HG03520 (cell line): ENCODE measurements at regions not wholly inside any gene's neighbourhood (a gene's known extent, or its start where the extent isn't known, plus 50 kb on each side); places are given as distances from the start of the nearest gene placed in this dataset.

Experiments
- ATAC-seq: cut with Tn5 transposase; IDR thresholded peaks from one replicate; pipeline ENCODE4 v1.9.1; 2021; ENCODE audit warnings: mild to moderate bottlenecking, moderate library complexity; ENCODE audit not compliant: unreplicated experiment

DNA sequence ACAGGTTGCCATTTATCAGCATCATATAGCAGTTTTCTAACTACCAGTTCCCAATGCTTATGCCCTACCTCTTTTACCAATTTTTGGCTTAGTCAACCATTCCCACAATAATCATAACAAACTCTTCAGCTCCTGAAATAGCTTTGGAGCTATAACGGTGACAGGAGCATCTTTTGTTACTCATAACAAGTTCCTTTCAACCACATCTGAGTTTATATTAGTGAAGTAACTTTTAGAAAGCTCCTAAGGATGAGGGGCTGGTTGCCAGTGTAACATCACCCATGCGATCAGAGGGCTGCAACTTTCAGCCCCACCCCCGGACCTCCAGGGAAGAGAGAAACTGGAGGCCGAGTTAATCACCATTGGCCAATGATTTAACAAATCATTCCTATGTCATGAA lies 495.3 kb upstream of the RASGRP1 start:
- no peak for ATAC-seq

DNA sequence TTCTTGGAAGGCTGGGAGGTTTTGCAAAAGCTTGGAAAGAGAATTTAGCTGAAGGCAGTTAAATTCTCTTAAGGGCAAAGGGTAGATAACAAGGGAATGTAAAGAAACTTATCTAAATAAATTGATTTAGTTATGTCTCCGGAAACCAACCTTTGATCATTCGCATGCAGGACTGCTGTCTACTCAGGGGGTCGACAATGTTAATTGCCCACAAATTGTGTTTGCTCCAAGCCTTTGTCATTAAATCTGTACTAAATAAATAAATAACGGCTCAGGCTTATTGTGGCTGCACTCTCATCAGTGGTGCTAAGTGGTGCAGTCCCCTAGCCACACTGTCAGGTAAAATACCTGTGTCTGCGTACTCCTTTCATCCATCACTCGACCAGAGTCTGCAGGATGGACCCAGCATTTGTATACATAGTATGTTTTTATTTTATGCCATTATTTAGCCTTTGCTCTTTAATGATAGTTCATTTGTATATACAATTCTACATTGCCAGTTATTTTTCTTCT lies 497.4 kb upstream of the RASGRP1 start:
- ATAC-seq, result no peak

DNA sequence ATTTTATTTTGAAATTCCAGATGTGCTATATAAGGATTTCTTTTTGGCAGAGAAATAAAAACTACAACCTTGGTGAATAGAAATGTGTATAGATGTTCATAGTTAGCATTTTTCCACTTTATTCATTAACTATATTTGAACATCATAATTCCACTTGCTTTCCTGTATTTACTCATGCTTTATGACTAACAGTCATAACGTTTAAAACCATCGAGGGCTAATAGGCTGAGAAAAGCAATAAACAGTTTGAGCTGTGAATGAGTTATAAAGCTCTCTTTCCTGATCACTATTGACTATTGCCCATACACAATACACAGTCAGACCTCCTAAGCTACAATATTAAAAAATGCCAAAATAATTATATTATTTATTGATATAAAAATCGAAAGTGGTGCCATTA lies 502.1 kb upstream of the RASGRP1 start:
- no peak for ATAC-seq

DNA sequence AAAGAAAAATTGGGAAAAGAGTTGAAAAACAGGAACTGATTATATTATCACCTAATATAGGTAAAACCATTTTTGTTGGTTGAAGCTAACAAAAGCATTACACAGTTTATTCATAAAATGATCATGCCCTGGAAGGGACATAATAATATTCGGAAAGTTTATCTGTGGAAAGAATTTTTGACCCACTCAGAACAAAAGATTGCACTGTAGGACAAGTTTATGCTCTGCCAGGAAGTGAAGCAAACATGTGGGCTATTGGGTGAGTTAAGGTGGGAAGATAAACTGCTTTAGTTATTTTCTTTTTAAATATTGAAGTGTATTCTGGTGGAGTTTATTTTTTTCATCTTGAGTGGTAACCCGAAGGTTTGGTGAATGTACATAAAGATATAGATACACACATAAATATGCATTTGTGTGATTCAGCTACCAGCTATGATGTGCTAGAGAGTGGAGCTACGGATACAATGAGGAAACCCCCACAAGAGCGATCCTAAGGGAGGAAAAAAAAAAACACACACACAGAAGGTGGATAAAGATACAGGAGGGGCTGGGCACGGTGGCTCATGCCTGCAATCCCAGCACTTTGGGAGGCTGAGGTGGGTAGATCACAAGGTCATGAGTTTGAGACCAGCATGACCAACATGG lies 506.4 kb upstream of the THBS1 start:
- no peak for ATAC-seq

DNA sequence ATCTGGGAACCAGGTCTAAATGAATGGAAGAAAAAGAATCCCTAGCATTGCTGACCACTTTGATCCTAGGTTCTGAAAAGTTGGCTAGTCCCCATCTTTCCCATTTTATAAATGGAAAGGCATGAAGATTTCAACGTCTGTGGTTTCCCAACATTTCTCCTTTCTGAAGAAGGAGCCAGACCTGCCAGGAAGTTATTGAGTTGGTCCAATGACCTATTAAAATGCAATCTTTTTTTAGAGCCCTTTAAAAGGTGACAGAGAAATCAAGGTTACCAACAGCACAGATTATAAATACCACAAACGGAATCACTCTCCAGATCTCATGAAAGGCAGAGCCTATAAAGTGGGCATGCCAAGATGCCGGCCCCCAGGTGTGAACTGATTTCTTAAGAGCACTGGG lies 505.6 kb upstream of the THBS1 start:
- ATAC-seq, result no peak

DNA sequence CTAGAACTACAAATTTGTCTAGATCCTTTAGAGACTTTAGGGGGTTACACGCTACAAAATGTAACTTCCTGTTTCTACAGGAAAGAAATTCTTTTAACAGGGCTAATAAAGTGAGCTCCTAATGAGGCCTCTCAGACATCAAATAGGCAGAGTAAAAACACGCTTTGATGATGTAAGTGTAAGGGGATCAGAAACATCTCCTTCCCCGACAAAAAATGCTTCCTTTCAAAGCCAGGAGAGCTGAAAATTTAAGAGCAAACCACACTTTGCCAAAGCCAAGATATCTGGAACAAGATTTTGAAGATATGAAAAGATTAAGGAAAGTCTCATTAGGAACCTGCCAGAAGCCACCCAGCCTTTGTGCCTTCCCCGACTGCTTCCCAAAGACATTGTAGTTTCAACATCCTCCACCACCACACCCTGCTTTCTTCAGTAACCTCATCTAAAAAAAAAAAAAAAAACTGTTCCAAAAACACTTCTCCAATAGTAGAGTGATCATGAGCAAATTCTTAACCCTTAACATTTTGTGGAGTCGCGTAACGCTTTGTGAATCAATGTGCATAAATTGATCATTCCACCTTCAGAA lies 505.0 kb upstream of the THBS1 start:
- ATAC-seq, result no peak

DNA sequence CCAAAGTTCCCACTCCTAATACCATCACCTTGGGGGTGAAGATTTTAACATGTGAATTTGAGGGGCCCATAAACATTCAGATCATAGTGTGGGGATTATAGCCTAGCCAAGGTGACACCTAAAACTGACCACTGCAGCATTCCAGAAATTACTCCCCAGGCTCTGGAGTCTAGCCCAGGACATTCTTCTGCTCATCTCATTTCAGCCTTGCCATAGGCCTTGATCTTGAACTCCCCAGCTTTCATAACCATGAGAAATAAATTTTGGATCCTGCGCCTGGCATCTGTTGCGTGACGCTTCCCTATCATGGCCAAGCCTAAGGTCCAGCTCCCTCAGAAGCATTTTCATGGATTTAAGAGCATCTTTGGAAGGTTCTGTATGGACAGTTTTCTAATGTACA lies 502.9 kb upstream of the THBS1 start:
- no peak for ATAC-seq

DNA sequence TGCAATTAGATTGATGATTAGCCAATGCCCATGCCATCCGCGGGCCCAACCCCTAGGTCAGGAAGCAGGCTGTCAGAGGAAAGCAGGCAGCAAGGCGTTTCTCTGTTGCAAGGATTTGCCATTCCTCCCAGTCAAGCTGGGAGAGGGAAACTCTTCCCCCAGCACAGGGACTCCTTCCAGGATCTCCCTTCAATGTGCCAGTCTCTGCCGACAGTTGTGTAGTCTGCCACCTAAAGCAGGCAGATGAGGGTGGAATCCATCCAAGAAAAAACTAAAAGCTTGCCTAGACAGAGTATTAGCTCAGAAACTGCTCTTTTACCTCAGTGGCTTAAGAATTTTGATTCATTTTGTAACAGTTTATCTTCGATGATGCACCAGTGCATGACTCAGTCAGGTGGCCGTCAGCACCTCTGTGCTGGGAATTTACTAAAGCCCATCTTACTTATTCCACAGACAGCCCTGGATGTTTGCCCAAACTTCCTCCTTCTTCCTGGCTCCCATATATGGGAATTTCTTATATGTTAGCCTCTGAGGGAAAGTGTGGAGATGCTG lies 501.5 kb upstream of the THBS1 start:
- no peak for ATAC-seq

DNA sequence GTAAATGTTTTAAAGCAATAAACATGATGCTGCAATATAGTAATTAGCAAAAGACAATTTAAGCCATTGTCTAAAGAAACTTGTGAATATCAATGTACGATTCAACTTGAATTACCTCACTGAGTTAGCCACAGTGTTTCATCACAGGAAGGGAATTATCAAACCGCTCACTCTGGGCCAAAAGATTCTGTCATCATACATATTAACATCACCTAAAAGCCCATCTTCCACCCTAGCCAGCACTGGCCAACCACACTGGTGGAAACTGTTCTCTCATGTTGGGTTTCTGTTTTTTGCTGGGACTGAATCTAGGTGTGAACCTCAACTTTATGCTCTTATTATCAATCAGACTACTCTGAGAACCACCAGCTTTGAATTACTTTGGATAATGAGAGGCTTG lies 497.7 kb upstream of the THBS1 start:
- no peak for ATAC-seq

DNA sequence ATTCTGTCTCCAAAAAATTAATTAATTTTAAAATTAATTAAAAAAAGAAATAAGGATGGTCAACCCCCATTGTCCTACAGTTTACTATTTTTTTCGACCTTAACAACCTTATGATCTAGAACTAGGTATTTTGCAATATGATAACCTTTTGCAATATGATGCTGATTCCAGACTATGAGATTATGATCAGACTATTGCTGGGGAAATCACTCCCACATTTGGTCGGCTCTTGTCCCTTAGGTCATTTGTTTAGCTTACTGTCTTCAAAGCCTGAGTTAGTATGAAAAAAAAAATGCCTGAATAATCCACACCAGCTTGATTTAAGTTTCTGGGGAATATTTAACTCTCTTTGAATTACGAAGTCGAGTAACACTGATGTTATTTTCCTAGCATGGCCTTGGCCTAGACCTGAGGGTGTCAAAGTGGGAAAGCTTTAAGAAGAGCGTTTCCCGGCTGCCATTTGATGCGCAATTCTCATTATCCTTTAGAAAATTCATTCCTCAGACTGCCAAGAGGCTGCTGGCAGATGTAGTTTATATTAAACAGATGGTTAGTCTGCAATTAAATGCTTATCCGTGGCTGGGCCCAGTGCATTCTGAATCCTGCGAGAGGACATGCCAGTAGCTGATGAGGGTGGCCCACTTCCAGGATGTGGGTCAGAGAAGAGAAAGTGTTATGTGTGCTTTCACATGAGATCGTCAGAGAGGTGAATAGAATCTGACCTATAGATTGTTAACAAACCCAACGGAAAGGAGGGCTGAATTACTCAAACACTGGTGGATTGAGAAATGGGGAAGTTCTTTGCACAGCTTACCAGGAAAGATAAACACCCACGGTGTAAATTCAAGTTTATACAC lies 496.0 kb upstream of the THBS1 start:
- no peak for ATAC-seq

DNA sequence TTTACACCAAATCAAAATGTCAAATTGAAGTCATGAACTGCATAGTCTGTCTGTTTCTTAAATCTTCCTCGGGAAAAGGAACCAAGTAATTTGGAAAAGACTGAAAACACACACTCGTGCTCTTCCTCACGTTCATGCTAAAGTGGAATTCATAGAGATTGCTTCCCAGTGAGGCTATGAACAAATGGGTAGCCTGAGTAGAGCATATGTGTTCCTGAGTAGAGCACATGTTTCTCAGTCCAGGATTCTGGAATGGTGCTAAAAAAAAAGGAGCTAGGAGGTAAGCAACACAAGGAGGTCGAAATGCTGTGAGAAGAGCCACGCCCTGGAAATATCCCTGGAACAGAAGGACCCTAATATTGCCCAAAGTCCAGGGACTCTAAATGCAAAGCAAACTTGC lies 494.2 kb upstream of the THBS1 start:
- ATAC-seq, result no peak

DNA sequence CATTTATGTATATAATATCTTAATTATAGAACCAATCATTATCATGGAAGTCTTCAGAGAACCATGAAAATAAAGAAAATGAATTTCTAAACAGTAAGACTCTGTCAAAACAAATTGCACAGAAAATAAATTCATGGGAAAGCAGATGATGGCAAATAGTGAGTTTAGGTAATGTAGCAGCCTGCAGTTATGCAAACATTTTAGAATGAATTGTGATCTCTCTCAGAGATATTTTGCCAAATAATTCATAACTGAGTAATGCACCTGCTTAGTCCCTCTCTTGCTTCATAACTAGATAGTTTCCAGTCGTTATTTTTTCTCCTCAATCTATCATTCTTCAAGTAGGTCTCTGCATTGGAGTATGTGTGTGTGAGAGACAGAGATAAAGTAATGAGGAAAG lies 492.7 kb upstream of the THBS1 start:
- no peak for ATAC-seq

DNA sequence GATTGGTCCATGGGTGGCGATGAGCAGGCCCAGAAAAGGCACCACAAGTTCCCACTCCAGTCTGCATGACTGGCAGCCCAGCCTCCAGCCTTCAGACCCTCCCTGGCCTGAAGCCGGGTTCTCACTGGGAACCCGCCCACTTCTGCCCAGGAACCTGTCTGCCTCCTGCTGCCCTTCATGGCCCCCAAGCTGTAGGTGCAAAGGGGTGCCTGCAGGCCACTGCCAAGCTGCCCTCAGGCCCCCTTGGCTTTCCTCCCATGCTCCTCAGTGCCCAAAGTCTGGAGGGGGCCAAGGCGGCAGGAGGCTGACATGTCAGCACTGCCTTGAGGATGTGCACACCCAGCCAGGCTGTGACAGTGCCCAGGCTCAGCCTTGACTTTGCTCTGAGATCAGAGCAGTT lies 488.5 kb upstream of the THBS1 start:
- ATAC-seq, result no peak

DNA sequence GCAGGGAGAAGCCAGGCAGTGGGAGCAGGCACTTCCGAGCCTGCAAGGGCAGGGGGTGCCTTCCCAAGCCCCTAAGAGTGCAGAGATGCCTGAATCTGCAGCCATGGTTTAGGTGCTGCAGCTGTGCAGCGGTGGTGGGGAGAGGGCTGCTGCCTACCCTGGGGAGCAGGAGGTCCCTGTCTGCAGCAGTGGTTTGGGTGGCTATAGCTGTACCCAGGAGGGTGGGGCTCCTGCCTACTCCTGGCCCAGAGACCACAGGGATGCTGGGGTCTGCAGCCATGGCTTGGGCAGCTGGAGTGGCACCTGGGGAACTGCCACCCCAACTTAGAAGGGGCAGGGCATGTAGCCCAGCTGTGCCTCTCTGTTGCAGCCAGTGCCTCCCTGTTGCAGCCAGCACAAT lies 488.1 kb upstream of the THBS1 start:
- ATAC-seq, result no peak

DNA sequence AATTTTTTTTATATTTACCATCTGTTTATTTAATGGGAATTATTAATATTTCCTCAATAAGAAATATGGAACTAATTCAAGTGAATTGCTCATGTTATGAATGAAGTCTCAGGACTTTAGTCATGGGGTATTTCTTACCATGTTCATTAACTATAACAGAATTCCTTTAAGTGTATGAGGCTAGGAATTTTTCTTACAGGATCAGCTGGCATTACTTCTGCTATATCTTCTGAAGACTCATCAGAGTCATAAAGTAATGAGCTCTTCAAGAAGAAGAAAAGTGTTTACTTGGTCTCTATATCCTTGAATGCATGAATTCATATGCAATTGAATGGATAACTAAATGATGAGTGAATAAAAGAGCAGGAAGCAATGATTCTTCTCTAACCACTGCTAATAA lies 486.8 kb upstream of the THBS1 start:
- ATAC-seq, result no peak

DNA sequence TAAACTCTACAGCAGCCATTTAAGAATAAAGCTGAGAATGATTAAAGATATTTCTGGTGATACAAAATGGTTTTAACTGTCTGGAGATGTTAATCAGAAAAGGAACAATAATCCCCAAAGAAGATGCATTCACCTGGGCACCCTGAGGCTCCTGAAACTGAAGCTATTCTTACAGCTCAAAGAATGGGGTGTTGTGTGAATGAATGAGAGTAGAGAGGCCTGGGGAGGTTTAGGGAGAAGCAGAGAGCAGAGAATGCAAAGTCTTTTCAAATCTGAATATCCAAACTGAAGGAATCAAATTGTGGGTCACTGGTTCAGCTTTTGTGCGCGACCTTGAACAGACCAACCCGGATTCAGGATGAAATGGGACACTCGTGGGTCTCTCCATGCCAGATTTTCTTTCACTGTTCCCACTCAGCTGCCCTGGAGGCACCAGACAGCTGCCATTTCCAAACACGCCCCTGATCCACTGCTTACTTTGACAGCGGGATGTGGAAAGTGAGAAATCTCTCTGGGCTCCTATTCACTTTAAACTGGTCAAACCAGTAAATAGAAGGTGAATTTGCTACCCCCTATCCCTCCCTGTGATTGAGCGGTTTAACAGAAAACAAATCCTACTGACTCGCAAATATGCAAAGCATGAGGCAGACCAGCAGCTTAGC lies 485.5 kb upstream of the THBS1 start:
- no peak for ATAC-seq

DNA sequence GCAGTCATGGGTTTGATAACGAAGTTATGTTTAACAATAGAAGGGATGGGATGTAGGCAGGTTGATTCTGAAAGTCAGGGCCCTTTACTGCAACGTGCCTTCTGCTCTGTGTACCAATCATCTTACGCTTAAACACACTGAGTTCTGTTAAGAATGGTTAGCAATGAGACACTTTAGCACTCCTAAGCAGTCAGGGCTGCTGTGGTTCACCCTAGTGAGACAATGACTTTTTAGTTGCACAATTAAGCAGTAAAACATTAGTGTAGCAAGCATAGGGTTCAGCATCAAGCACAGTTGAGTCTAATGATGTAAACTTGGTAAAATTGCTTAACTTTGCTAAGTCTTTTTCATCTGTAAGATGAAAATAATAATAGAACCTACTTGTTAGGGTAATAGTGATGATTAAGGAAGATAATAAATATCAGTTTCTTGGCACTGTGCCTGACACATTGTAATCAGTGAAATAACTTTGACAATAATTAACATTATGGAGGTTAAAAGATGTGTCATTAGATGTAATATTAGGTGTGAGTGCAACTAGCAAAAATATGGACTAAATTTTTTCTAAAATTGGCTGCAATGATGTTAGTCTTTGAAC lies 484.2 kb upstream of the THBS1 start:
- no peak for ATAC-seq

DNA sequence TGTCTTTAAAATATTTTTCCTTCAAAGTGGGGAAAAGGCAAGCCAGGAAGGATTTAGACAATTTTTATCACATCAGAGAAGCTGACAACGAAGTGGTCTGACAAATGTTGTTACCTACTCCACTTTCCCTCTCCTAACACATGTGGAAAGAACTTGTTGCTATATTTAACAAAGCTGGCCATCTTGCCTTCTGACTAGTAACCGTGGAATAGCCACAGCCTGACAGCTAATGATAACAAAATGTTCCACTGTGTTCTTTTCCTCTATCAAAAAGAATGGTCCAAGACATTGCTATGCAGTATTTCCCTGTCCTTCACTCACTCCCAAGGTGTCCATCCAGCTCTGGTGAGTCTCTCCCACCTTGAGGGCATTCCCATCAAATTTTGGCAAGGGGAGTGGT lies 481.4 kb upstream of the THBS1 start:
- ATAC-seq, result no peak

DNA sequence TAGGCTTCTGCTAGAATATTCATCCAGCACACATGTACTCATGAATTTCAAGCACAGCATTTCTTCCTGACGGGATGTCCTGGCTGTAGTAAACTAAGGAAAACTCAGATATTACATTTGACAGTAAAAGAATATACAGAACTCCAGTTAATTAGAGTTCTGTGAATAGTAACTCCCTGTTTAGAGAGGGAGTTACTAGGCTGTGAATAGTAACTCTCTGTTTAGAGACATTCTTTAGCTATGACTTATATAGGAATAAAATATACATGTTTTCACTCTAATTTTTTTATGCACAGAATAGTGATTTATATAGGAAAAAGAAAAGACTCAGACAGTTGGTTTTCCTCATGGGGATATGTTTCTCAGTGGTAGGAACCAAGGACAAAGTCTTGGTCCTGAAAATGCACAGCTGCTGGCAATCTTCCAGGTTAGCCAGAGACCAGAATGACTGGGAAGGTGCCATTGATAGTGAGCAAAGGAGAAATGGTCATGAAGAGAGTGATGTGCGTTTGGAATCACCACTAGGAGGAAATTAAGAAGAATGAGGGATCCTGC lies 480.7 kb upstream of the THBS1 start:
- ATAC-seq, result no peak

DNA sequence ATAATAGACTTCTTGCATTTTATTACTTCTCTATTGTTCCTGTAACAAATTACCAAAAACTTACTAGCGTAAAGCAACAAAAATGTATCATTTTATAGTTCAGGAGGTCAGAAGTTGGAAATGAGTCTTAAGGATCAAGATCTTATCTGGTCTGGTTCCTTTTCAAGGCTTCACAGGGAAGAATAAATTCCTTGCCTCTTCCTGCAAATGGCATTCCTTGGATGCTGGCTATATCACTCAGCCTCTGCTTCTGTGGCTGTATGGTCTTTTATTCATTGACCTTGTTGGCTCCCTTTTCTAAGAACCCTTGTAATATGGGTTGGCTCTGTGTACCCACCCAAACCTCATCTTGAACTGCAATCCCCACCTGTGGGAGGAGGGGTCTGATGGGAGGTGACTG lies 478.4 kb upstream of the THBS1 start:
- ATAC-seq, result no peak

DNA sequence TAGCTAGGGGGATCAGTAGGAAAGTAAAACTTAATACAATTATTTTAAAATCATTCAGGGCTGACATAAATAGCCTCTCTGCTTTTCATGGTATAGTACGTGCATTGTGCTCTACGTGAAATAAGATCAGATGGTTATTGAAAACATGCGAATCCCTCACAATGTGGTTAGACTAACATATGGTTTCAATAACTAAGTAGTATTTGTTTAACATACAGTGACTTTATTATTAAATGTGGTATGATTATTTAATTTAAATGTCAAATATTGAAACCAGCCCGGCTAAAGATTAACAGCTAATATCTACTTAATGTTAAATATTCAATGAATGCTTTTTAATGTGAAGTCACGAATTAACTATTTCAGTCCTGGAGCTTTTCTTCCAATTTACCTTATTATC lies 473.9 kb upstream of the THBS1 start:
- ATAC-seq, result no peak
